ENCODE measurements at regions not wholly inside any gene's neighbourhood (a gene's known extent, or its start where the extent isn't known, plus 50 kb on each side); places are given as distances from the start of the nearest gene placed in this dataset.
A peak's percentile ranks its signal among the peaks of the same experiment; 100 is the strongest.

DNA sequence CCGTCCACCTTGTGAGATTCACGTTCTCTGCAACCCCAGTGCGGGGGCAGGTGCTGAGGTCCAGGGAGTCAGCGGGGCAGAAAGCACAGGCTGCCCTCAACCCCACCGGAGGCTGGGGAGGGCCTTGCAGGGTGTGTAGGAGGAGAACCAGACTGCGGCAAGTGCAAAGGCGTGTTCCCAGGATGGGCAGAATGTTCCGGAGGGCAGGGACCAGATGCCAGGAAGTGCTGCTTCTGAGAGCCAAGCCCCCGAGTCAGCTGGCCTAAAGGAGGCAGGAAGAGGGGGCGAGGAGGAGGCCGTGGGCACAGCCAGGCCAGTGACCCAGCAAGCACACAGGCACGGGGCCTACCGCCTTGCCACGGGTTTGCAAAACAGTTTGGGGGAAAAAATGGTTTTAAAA is 193.8 kb upstream of the AJAP1 start (continued):
- TF ChIP-seq, protein P1, sequence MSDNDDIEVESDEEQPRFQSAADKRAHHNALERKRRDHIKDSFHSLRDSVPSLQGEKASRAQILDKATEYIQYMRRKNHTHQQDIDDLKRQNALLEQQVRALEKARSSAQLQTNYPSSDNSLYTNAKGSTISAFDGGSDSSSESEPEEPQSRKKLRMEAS (IDR thresholded peaks at IDR 0.05) = no peak
- TF ChIP-seq HNF4A (conservative IDR thresholded peaks at IDR 0.05) = no peak

DNA sequence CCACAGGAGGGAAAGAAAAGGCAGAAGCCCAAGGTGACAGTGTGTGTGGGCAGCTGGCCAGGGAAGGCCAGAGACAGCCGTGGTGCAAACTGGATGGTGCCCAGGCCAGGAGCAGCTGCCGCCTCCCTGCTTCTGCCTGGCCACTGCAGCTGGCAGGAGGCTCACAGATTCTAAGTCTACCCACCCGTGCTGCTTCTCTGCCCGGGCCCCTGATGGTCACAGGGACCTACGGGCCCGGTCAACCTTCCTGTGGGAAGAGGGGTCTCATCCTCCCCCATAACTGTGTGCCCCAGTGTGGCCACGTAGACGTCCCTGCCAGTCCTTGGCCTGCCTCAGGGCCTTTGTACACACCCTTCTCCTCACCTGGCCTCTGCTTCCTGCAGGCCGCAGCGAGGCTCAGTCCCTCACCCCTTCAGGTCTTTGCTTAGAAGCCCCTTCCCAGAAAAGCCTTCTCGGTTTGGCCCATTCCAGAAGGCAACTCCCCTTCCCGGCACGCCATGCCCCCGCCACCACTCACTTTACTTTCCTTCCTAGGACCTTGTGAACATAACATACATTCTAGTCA is 192.6 kb upstream of the AJAP1 start:
- no peak overlapping the region for H3K9ac ChIP-seq (ENCODE audit: low read depth in 1 of 2, low read length in 2 of 2)
- H3K27ac ChIP-seq (ENCODE audit: low read depth in 1 of 2, low read length in 2 of 2) = no peak overlapping the region
- TF ChIP-seq YY1 (IDR thresholded peaks at IDR 0.05) (no peak), HNF4G (IDR thresholded peaks at IDR 0.05) (no peak), HNF4A (conservative IDR thresholded peaks at IDR 0.05) (no peak), NR2F2 (IDR thresholded peaks at IDR 0.05) (no peak), EGR1 (IDR thresholded peaks at IDR 0.05; ENCODE audit: low read depth in 2 of 2) (no peak), RAD21 (IDR thresholded peaks at IDR 0.05) (no peak)
- TF ChIP-seq, protein P2, sequence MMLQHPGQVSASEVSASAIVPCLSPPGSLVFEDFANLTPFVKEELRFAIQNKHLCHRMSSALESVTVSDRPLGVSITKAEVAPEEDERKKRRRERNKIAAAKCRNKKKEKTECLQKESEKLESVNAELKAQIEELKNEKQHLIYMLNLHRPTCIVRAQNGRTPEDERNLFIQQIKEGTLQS (IDR thresholded peaks at IDR 0.05) = no peak
- no peaks in the 10 kb centered on the region for H3K9me3 ChIP-seq (ENCODE audit: control insufficient read depth in 4 of 4, low read length in 3 of 4)
- DNase-seq (ENCODE audit: low spot score) = no peak
- WGBS = 88% methylated on average over 14 of the region's 14 CpGs
- no peaks in the 10 kb centered on the region for H3K36me3 ChIP-seq (ENCODE audit: control insufficient read depth in 4 of 4, insufficient read depth in 3 of 4, low read depth in 1 of 4, low read length in 3 of 4)
- peaks cover 0 to 2% (median 0%) of the 10 kb centered on the region in 4 donors for H3K4me1 ChIP-seq (ENCODE audit: control insufficient read depth in 4 of 4, insufficient read depth in 4 of 4, low read length in 3 of 4)
- no peak overlapping the region for H3K4me3 ChIP-seq (ENCODE audit: low read depth in 1 of 3, low read length in 3 of 3)
- no peaks in the 10 kb centered on the region for H3K27me3 ChIP-seq (ENCODE audit: control insufficient read depth in 4 of 4, insufficient read depth in 4 of 4, low read length in 3 of 4)

DNA sequence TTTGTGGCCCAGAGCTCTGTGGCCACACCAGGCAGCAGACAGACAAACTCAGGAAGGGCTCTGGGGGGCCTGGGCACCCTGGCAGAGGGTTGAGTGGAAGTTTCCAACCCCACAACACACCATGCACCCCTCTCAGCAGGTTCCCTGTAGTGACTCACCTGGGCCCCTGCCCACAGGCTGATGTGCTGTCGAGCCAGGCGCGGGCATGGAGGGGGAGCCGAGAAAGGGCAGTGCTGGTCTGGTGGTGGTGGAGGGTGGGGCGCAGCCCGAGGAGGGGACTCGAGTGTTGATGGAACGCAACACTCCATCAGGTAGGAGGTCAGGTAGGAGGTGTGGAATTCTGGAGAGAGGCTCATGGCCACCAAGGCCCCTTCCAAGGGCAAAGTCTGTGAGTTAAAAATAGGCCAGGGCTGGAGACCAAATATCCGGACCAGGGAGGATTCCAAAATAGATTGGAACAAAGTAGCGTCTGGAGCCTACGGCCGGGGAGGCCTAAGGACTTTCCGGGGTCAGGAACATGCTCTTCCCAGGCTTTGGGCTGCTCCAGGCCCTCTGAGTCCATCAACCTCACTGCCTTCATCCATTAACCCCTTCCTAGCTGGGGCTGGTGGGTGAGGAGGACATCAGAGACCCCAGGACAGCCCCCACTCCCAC is 191.5 kb upstream of the AJAP1 start:
- no peak overlapping the region for H3K9ac ChIP-seq (ENCODE audit: low read depth in 1 of 2, low read length in 2 of 2)
- H3K27ac ChIP-seq (ENCODE audit: low read depth in 1 of 2, low read length in 2 of 2) = peak overlapping the region in 1 of 2 donors; percentile 25
- WGBS = 69% methylated on average over 13 of the region's 13 CpGs
- H3K36me3 ChIP-seq (ENCODE audit: control insufficient read depth in 4 of 4, insufficient read depth in 3 of 4, low read depth in 1 of 4, low read length in 3 of 4) = no peaks in the 10 kb centered on the region
- no peaks in the 10 kb centered on the region for H3K9me3 ChIP-seq (ENCODE audit: control insufficient read depth in 4 of 4, low read length in 3 of 4)
- H3K4me1 ChIP-seq (ENCODE audit: control insufficient read depth in 4 of 4, insufficient read depth in 4 of 4, low read length in 3 of 4) = peaks cover 0 to 2% (median 0%) of the 10 kb centered on the region in 4 donors
- H3K4me3 ChIP-seq (ENCODE audit: low read depth in 1 of 3, low read length in 3 of 3) = no peak overlapping the region
- TF ChIP-seq SP1 (IDR thresholded peaks at IDR 0.05) (no peak), RXRA (IDR thresholded peaks at IDR 0.05) (peak; percentile 38 to 45), FOXA1 (IDR thresholded peaks at IDR 0.05) (no peak), JUND (IDR thresholded peaks at IDR 0.05) (no peak), NR2F2 (IDR thresholded peaks at IDR 0.05) (peak; percentile 46), YY1 (IDR thresholded peaks at IDR 0.05) (no peak), GABPA (IDR thresholded peaks at IDR 0.05 in 1 of 2, conservative IDR thresholded peaks at IDR 0.05 in 1 of 2) (no peak), EGR1 (IDR thresholded peaks at IDR 0.05; ENCODE audit: low read depth in 2 of 2) (no peak), HNF4A (conservative IDR thresholded peaks at IDR 0.05) (no peak), RAD21 (IDR thresholded peaks at IDR 0.05) (no peak), FOXA2 (IDR thresholded peaks at IDR 0.05) (no peak), TAF1 (conservative IDR thresholded peaks at IDR 0.05) (no peak)
- TF ChIP-seq, protein P3, sequence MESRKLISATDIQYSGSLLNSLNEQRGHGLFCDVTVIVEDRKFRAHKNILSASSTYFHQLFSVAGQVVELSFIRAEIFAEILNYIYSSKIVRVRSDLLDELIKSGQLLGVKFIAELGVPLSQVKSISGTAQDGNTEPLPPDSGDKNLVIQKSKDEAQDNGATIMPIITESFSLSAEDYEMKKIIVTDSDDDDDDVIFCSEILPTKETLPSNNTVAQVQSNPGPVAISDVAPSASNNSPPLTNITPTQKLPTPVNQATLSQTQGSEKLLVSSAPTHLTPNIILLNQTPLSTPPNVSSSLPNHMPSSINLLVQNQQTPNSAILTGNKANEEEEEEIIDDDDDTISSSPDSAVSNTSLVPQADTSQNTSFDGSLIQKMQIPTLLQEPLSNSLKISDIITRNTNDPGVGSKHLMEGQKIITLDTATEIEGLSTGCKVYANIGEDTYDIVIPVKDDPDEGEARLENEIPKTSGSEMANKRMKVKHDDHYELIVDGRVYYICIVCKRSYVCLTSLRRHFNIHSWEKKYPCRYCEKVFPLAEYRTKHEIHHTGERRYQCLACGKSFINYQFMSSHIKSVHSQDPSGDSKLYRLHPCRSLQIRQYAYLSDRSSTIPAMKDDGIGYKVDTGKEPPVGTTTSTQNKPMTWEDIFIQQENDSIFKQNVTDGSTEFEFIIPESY (IDR thresholded peaks at IDR 0.05) = no peak
- TF ChIP-seq, protein P4, sequence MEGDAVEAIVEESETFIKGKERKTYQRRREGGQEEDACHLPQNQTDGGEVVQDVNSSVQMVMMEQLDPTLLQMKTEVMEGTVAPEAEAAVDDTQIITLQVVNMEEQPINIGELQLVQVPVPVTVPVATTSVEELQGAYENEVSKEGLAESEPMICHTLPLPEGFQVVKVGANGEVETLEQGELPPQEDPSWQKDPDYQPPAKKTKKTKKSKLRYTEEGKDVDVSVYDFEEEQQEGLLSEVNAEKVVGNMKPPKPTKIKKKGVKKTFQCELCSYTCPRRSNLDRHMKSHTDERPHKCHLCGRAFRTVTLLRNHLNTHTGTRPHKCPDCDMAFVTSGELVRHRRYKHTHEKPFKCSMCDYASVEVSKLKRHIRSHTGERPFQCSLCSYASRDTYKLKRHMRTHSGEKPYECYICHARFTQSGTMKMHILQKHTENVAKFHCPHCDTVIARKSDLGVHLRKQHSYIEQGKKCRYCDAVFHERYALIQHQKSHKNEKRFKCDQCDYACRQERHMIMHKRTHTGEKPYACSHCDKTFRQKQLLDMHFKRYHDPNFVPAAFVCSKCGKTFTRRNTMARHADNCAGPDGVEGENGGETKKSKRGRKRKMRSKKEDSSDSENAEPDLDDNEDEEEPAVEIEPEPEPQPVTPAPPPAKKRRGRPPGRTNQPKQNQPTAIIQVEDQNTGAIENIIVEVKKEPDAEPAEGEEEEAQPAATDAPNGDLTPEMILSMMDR (IDR thresholded peaks at IDR 0.05; ENCODE audit: low read depth, low read length, missing input control) = no peak
- TF ChIP-seq, protein P1 (IDR thresholded peaks at IDR 0.05) = no peak
- TF ChIP-seq, protein P5, sequence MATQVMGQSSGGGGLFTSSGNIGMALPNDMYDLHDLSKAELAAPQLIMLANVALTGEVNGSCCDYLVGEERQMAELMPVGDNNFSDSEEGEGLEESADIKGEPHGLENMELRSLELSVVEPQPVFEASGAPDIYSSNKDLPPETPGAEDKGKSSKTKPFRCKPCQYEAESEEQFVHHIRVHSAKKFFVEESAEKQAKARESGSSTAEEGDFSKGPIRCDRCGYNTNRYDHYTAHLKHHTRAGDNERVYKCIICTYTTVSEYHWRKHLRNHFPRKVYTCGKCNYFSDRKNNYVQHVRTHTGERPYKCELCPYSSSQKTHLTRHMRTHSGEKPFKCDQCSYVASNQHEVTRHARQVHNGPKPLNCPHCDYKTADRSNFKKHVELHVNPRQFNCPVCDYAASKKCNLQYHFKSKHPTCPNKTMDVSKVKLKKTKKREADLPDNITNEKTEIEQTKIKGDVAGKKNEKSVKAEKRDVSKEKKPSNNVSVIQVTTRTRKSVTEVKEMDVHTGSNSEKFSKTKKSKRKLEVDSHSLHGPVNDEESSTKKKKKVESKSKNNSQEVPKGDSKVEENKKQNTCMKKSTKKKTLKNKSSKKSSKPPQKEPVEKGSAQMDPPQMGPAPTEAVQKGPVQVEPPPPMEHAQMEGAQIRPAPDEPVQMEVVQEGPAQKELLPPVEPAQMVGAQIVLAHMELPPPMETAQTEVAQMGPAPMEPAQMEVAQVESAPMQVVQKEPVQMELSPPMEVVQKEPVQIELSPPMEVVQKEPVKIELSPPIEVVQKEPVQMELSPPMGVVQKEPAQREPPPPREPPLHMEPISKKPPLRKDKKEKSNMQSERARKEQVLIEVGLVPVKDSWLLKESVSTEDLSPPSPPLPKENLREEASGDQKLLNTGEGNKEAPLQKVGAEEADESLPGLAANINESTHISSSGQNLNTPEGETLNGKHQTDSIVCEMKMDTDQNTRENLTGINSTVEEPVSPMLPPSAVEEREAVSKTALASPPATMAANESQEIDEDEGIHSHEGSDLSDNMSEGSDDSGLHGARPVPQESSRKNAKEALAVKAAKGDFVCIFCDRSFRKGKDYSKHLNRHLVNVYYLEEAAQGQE (IDR thresholded peaks at IDR 0.05) = no peak
- TF ChIP-seq, protein P2 (IDR thresholded peaks at IDR 0.05) = no peak
- H3K27me3 ChIP-seq (ENCODE audit: control insufficient read depth in 4 of 4, insufficient read depth in 4 of 4, low read length in 3 of 4) = no peaks in the 10 kb centered on the region
- DNase-seq (ENCODE audit: low spot score) = no peak
